ENCODE measurements at regions not wholly inside any gene's neighbourhood (a gene's known extent, or its start where the extent isn't known, plus 50 kb on each side); places are given as distances from the start of the nearest gene placed in this dataset.
A peak's percentile ranks its signal among the peaks of the same experiment; 100 is the strongest.

DNA sequence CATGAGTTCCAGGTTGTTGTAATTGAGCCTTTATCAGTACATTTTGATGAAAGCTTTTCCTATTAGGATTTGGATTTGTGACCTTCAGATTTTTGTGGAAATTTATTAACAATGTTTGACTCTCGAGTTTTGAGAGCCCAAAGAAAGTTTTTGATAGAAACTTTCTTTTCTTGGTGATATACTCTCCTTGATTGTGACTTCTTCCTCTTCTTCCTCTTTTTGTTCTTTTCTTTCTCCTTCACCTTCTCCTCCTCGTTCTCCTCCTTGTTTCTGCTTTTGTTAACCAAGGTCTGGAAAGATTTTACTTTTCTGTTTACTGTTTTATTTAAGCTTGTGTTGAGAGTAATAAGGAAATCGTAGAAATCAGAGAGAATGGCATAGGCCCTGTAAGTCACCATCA, 182.4 kb downstream of the TRIM27 start:
- DNase-seq = no peak

DNA sequence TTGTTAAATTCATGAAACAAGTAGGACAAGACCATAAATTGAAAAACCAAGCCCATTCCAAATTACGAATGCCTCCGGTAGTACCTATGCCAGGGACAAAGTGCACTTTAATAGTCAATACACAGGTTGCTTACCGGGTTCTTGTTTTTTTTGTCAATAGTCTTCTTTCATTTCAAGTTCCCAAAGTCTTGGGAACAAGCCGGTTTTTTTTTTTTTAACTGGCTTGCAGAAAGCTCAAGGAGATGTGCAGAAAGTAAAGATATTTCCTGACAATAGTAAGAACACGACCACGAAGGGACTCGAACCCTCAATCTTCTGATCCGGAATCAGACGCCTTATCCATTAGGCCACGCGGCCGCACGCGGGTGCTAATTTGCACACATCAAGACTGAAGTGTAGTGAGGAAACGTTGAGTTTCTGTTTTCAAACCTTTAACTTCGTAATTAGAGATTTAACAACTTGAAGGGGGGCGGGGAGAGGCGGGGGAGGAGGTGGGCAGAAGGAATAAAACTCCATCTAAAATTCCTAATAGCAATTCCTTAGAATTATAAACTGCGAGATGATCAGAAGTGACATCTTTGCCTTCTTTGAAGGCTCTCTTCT, 181.0 kb downstream of the TRIM27 start:
- peak; percentile 69 for DNase-seq

DNA sequence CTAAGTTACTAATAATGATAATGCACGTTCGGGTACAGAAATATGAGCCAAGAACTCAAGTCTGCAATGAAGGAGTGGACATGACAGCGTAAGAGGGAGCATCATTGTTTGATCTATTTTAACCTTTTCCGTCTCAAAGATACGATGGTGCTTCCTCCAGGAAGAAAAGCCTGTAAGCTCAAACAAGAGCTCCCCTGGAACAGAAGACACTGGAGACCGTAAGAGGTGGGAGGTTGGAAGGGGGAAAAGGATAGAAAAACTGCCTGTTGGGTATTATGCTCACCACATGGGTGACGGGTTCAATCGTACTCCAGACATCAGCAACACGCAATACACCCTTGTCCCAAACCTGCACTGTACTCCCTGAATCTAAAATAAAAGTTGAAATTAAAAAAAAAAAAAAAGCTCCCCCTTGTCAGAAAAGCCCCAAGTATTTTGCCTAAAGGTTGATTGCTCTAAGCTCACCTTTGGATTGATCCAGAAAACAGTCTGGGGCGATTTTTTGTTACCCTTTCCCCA, 180.5 kb downstream of the TRIM27 start:
- no peak for DNase-seq

DNA sequence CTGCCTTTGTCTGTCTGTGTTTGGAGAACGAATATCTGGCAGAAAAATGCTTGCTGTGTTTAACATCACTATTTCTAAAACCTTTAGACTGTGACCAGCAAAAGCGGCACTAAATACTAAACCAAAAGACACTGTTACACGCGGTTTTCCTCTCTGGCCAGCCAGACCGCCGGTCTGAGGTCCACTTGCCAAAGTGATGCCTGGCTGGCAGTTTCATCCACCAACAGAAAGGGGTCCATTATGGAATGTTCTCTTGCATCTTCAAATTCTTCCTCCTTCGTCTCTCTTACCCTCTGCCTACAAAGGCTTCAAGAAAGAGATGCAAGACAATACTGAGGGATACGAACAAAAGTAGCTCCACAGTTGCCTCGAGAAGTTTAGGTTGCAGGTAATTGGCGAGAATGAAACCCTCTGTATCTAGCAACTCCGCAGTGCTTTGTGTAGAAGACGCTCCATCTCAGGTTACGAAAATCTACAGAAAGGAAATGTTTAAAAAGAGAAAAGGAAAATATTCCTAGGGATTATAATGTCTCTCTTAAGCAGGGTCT, 176.6 kb downstream of the TRIM27 start:
- DNase-seq = no peak

DNA sequence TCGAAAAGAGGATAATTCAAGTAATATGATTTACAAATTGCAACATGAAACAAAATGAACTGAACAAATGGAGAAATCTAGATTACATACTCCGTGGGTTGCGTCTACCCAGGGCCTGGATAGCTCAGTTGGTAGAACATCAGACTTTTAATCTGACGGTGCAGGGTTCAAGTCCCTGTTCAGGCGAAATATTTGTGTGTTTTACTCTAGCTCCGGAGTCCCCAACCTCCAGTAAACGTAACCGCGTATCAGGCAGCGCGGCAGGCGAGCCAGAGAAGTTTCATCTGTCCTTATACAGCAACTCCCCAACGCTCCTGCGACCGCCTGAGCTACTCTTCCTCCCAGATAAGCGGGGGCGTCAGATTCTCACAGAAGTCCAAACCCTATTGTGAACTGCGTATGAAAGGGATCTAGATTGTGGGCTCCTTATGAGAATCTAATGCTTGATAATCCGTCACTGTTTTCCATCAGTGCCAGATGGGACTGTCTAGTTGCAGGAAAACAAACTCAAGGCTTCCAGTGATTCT, 176.1 kb downstream of the TRIM27 start:
- DNase-seq = peak; percentile 89

DNA sequence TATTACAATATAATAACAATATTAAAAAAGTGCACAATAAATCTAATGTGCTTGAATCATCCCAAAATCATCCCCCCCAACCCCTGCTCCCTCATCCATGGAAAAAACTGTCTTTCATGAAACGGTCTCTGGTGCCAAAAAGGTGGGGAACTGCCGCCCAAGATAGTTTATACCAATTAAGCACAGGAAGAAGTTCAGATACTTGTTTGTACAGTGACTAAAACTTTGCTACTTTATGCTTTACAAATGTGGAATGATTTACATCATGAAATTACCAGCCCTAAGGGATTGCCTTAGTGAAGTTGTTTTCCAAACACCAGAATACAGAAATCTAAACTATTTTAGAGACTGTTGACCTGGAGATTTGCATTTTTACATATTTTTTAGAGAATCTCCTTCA, 175.6 kb downstream of the TRIM27 start:
- no peak for DNase-seq

DNA sequence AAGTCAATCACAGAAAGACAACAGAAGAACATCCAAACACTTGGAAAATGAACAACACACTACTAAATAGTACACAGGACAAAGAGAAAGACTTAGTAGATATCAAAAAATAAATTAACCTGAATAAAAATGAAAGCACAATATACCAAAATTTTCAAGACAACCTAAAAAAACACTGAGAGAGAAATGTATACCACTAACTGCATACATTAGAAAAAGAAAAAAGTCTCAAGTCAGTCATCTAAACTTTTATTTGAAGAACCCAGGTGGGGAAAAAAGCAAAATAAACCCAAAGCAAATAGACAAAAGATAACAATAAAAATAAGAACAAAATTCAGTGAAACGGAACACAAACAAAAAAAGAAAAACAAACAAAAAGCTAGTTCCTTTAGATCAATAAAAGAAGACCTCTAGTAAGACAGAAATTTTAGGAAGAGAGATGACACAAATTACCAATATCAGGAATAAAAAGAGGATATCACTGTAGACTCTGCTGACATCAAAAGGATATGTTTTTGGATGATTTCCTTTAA, 172.8 kb downstream of the TRIM27 start:
- DNase-seq = no peak

DNA sequence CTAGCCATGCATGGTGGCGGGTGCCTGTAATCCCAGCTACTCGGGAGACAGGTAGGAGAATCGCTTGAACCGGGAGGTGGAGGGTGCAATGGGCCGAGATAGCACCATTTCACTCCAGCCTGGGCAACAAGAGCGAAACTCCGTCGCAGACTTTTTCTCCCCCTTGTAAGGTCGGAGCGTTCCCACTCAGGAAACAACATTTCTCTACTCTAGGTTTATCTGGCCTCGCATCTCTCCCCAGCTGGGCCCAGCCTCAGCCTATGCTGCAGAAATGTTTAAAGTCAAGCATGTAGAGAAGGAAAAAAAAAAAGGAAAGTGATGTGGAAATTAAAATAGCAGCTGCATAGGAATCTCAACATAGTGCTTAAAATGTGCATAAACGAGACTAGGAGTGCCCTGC, 172.3 kb downstream of the TRIM27 start:
- peak; percentile 23 for DNase-seq

DNA sequence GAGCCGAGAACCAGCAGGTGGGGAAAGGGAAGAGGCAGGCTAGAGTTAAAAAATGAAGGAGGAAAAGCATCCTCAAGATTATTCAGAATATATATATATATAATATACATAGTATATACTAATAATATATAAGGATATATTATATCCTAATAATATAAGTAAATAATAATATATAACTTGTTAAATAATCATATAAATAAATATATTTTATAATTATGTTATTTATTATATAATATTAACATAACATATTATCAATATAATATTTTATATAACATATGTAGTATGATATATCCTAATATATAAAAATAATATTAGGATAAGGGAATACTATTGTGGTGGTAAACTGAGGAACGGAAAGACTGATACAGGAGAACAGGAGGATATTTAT, 171.8 kb downstream of the TRIM27 start:
- no peak for DNase-seq

DNA sequence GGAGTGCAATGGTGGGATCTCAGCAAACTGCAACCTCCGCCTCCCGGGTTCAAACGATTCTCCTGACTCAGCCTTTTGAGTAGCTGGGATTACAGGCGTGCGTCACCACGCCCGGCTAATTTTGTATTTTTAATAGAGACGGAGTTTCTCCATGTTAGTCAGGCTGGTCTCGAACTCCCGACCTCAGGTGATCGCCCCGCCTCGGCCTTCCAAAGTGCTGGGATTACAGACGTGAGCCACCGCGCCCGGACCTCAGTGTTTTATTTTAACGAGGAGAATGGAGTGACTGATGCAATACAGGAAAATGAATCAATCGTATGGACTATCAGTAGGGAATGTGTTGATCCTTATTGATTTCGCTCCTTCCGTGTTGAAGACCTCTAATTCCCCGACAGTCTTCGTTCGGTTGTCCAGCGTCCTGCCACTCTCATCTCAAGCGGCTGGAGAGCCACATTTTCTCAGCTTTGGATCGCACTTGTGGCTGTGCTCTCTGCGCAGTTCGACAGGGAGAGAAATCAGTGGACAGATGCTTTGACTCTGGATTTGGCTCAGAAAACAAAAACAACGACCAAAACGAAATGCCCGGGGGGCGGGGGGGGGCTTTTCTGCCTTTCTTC, 166.2 kb downstream of the TRIM27 start:
- peak; percentile 70 for DNase-seq

DNA sequence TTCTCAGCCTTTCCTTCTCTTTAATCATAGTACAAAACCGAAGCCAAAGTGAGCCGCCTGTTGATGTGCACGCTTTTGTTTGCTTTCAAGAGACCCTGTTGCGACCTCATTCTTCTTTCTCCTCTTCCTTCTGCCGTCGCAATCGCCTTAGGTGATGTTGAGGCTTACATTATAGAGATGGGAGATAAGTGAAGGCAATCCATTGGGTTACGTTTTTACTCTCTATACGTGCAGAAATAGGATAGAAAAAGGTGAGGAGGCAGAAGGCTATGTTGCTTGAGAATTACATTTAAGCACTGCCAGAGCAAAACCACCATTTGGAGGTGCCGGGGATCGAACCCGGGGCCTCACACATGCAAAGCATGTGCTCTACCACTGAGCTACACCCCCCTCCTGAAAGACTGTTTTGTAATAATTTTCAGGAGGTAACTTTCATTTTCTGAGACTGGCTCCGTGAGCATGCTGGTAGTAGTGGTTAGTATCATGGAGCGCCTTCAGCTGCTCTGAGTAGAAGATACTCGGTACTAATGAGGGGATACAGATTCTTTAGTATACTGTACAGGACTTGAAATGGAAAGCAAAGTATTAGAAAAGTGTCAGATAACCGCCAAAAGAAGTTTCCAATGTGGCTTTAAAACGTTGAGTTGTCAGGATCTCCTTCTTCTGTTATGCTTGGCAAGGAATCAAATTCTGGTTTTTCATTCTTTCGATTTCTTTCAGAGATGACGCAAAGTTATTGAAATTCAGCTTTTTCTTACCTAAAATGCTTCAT, 165.6 kb downstream of the TRIM27 start:
- DNase-seq = peak; percentile 77

DNA sequence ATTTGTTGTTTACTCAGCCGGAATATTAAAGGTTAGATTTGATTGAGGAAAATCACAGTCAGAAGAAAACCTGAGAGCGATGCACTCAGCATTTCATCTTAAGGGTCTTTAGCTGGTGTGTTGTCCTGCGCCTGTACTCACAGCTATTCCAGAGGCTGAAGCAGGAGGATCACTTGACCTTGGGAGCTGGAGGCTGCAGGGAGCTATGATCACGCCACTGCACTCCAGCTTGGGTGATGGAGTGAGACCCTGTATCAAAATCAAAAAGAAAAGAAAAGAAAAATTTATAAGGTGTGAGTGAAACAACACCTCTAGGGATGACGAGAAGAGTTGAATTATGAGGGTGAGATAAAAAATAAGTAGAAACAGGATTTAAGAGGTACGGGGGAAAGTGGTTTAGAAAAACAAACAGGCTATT, 165.0 kb downstream of the TRIM27 start:
- no peak for DNase-seq

DNA sequence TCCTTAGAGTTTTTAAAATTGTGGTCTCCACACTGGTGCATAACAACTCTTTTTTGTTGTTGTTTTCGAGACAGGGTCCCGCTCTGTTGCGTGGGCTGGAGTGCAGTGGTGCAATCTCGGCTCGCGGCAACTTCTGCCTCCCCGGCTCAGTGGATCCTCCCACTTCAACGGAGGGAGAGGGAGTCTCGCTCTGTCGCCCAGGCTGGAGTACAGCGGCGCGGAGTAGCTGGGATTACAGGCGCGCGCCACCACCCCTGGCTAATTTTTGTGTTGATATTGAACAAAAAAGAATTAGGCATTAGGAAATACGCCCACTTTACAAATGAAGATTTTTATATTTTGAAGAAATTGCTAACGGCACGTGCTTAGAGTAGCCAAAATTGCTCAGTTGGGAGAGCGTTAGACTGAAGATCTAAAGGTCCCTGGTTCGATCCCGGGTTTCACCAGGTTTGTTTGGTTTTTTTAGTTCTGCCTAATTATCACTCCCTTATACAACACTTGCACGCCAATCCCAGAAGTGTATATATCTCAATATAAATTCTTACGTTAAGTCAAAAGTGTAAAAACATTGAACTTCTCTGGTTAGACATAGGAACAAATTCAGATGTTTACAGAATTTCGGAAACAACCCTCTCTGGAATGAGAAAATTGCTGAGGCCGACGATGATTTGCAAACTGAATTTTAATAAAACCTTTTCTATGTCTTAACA, 159.6 kb downstream of the TRIM27 start:
- DNase-seq = no peak

DNA sequence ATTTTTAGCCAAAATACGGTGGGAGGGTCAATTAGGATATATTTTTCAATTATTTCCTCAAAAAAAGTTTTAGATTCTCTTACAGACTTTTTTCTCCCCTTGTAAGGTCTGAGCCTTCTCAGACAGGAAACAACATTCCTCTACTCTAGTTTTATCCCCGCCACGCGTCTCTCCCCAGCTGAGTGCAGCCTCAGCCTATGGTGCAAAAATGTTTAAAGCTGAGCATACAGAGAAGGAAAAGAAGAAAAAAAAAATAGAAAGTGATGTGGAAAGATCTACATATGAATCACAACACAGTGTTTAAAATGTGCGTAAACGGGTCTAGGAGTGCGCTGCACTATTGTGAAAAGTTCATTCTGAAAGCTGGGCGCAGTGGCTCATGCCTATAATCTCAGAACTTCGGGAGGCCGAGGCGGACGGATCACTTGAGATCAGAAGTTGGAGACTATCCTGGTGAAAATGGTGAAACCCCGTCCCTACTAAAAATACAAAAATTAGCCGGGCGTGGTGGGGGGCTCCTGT, 159.0 kb downstream of the TRIM27 start:
- DNase-seq = no peak

DNA sequence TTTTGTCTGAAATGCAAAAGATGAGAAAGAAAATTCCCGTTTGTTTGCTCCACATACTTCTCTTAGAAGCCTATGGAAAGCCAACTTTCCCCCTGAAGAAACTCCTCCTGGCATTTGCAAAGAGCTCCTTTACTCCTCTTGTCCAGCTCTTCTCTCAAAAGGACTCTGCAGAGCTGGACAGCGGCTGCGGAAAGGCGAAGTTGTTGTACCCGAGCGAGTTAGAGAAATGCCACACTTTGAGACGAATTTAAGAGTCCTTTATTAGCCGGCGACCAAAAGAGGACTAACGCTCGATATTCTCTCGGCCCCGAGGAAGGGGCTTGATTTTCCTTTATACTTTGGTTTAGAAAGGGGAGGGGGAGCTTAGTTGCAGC, 157.8 kb downstream of the TRIM27 start:
- DNase-seq = peak; percentile 69

DNA sequence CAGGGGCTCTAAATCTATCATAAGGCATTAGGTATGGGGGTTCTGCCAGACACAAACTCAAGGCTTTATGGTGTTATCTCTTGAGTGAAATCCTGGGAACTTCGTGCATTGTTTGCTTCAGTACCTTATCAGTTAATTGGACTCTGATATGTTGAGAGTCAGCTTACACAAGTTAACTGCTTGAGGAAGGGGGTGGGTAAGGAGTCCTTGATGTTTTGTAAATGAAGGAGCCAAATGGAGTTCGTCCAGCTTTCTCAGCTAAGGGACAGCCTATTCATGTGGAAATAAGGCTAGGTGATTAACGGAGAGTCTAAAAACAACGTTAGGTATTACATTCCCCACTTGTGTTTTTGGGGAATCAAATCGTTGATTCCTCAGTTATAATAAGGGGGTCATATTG, 157.4 kb downstream of the TRIM27 start:
- no peak for DNase-seq

DNA sequence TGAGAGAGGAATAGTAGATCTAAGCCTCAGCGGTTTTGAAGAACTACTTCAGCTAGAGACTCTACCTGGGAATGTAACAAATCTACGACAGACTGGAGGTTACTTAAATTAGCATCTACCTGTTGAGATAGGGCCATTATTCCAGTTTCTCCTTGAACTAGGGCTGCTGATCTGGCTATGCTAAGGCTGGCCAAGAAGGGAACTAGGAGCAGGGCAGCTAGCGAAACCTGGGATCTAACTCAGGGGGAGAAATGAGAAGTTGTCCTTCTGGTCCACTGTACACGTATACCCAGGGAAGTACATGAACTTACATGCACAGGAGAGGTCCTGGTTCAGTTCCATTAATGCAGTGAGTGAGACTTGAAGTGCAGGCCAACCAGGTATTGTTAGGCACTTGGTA, 156.7 kb downstream of the TRIM27 start:
- no peak for DNase-seq

DNA sequence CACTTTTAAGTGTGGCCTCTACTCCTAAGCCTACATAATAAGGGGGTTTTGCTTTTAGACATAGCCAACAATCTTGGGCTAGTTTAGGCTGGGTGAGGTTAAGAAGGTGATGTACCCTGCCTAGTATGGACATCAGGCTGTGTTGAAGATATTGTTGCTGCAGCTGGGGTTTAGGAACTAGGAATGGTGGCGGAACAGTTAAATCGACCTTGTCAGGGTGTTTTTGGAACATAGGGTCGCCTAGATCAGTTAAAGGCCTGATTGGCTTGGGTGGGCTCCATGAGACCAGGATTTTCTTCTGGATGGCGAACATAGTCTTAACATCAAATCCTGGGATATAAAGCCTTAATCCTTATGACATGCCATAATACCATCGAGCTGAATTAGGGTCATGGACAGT, 156.1 kb downstream of the TRIM27 start:
- DNase-seq = no peak

DNA sequence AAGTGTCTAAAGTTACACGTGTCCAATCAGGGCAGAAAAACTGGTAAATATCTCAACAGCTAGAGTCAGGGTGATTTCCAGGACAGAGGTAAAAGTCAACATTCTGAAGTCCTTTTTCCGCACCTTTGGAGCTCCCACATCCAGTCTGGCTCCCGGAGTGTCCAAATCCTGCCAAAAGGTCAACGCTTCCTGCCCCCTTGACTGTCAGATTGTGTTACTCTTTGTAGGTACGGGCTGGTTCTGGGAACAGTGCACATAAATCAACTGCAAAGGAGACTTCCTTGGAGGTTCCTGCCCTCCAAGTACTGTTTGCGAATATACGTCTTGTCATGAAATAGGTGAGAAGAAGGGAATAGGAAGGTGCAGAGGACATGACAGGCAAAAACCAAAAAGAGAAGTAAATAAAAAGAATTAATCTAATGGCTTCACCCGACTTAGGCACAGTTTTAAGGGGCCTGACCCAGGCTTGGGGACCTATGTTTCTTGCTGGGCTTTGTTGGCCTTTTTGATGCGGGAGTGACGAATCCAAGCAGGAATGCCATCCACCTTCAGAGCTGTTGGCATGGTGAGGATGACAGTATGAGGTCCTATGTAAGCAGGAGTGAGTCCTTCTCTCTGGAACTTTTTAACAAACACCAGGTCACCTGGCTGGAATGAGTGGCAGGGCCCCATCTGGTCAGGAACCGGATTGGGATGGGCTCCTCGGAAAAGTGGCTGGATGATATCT, 155.4 kb downstream of the TRIM27 start:
- no peak for DNase-seq

DNA sequence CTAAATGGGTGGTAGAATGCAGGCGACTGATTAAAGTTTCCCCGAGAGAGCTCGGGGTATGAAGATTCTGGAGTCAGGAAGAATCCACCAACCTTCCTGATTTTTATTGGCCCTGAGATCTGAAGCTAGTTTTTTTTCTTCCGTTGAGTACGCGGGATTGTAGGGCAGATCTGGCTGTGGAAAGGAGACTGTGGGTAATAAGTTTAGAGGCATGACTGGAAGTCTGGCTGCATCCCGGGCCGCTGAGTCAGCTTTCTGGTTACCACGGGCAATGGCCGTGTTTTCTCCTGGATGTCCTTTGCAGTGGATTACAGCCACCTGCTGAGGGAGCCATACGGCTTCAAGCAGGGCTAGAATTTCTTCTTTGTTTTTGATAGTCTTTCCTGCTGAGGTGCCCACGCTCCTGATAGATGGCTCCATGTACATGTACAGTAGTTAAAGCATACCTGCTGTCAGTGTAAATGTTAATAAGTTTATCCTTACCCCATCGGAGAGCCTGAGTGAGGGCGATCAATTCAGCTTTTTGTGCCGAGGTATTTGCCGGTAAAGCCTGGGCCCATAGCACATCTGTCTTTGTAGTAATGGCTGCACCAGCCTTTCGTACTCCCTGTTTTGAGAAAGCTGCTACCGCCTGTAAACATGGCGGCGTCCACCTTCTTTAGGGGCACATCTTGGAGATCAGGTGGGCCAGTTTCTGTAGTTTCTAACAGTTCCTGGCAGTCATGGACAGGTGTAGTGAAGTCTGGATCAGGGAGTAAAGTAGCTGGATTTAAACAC, 154.0 kb downstream of the TRIM27 start:
- peak; percentile 93 for DNase-seq

DNA sequence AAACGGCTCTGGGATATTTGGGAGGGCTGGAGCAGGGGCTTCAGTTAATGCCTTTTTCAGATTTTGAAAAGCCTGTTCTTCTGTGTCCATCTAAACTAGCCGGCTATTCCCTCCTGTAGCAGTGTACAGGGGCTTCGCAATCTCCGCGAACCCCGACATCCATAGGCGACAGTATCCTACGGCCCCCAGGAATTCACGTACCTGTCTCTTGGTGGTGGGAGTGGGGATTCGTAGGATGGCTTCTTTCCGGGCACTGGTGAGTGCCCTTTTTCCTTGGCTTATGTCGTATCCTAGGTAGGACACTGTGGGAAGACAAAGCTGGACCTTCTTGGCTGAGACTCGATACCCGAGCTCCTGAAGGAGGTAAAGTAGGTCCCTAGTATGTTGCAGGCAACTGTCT, 153.1 kb downstream of the TRIM27 start:
- no peak for DNase-seq

Data from islet precursor cell (in vitro differentiated cells).